ENCODE measurements at regions not wholly inside any gene's neighbourhood (a gene's known extent, or its start where the extent isn't known, plus 50 kb on each side); places are given as distances from the start of the nearest gene placed in this dataset.

DNA sequence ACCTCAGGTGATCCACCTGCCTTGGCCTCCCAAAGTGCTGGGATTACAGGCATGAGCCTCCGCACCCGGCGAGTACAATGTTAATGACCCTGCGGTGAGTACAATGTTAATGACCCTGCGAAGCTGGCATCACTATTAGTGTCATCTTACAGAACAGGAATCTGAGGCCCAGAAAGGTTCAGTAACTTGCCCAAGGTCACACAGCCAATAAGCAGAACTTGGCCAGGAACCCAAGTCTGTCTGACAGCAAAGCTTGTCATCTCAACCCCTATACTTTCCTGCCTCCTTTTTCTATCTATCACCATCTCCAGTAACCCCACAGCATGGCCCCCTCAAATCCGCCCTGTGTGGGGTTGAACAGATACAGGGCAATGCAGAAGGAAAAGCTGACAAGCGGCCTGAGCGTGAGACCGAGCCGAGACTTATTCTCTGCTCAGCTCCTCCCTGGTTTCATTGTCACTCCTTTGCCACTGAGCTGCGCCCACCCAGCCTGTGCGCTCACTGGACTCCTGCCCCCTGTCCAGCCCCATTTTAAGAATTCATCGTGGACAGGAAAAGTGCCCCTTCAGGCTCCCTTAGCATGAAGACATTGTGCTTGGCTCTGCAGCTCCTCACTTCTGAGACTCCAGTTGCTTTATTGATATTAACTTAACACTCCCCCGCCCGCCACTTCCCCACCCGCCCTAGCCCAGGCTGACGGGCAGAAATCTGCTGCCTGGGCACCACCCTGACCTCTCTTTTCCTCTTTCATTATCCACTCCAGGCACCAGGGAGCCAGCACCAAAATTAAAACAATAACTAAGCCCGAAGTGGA is 58.1 kb upstream of the LBX1 start:
- H3K27ac ChIP-seq (ENCODE audit: low read depth in 1 of 2, low read length in 2 of 2), result no peak overlapping the region
- 35% methylated on average over 18 of the region's 18 CpGs for WGBS, 2 donors
- H3K4me3 ChIP-seq (ENCODE audit: low read length in 2 of 2), result no peak overlapping the region
- DNase-seq (no peak), ATAC-seq (ENCODE audit: low FRiP score) (no peak)
- H3K36me3 ChIP-seq (ENCODE audit: control insufficient read depth in 1 of 2, insufficient read depth in 2 of 2, low read length in 1 of 2), result no peaks in the 10 kb centered on the region
- no peaks in the 10 kb centered on the region for H3K9me3 ChIP-seq (ENCODE audit: control insufficient read depth, low read length)
- intact Hi-C loops (cut with DNase I), result no loop called here
- no peaks in the 10 kb centered on the region for H3K27me3 ChIP-seq (ENCODE audit: control insufficient read depth in 1 of 2, insufficient read depth in 2 of 2, low read length in 1 of 2)
- H3K4me1 ChIP-seq (ENCODE audit: control insufficient read depth in 1 of 2, insufficient read depth in 2 of 2, low read length in 2 of 2), result no peaks in the 10 kb centered on the region

DNA sequence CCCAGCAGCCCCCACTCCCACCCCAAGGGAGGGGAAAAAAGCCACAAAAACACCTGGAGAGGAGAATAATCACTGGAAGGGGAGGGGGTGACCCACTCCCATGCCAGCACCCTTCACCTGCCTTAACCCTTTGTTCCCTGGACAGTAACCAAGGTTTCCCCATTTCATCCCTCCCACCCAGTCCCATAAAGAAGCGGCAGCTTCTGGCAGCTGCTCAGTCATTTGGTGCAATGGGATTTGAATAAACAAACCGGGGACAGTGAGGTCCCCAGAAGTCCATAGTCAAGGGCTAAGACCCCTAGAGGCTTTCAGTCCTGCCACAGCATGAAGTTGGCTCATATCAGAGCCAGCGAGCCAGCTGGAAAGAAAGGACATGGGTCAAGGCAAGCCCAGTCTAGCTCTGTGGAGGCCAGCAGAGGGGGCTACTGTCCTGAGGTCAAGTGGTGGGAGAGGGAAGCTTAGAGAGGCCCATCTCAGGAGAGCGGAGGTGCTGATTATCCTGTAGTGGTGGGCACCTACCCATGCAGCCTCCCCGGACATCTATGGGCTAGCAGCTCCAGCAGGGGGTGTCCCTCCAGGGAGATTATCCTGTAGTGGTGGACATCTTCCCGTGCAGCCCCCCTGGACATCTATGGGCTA is 58.9 kb upstream of the LBX1 start:
- H3K9me3 ChIP-seq (ENCODE audit: control insufficient read depth, low read length), result no peaks in the 10 kb centered on the region
- ATAC-seq (ENCODE audit: low FRiP score) (no peak), DNase-seq (no peak)
- no peaks in the 10 kb centered on the region for H3K27me3 ChIP-seq (ENCODE audit: control insufficient read depth in 1 of 2, insufficient read depth in 2 of 2, low read length in 1 of 2)
- WGBS, 2 donors, result 57 to 63% methylated on average over 6 of the region's 6 CpGs
- no peak overlapping the region for H3K4me3 ChIP-seq (ENCODE audit: low read length in 2 of 2)
- intact Hi-C loops (cut with DNase I), result no loop called here
- H3K36me3 ChIP-seq (ENCODE audit: control insufficient read depth in 1 of 2, insufficient read depth in 2 of 2, low read length in 1 of 2), result no peaks in the 10 kb centered on the region
- no peak overlapping the region for H3K27ac ChIP-seq (ENCODE audit: low read depth in 1 of 2, low read length in 2 of 2)
- H3K4me1 ChIP-seq (ENCODE audit: control insufficient read depth in 1 of 2, insufficient read depth in 2 of 2, low read length in 2 of 2), result no peaks in the 10 kb centered on the region

DNA sequence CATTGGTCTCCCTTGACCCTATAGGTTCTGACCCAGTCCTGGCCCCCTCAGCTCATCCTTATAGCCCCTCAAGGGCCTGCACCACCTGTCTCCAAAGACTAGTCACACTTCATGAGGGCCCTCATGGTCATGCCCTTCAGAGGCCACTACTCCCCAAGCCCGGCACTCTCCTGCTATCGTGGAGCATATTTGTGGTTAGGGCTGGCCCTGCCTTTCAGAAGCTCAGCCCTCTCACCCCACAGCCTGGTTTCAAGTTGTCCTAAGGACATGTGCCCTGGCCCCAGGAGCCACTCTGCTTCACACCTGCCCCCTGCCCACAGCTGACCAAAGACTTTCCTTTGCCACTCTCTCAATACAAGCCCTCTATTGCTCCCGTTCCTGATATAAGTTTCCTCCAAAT is 60.3 kb upstream of the LBX1 start:
- intact Hi-C loops (cut with DNase I), result no loop called here
- WGBS, 2 donors, result 86 to 91% methylated on average over 3 of the region's 3 CpGs
- H3K27me3 ChIP-seq (ENCODE audit: control insufficient read depth in 1 of 2, insufficient read depth in 2 of 2, low read length in 1 of 2), result no peaks in the 10 kb centered on the region
- H3K9me3 ChIP-seq (ENCODE audit: control insufficient read depth, low read length), result no peaks in the 10 kb centered on the region
- H3K4me3 ChIP-seq (ENCODE audit: low read length in 2 of 2), result no peak overlapping the region
- no peak overlapping the region for H3K27ac ChIP-seq (ENCODE audit: low read depth in 1 of 2, low read length in 2 of 2)
- ATAC-seq (ENCODE audit: low FRiP score) (no peak), DNase-seq (no peak)
- H3K36me3 ChIP-seq (ENCODE audit: control insufficient read depth in 1 of 2, insufficient read depth in 2 of 2, low read length in 1 of 2), result no peaks in the 10 kb centered on the region
- no peaks in the 10 kb centered on the region for H3K4me1 ChIP-seq (ENCODE audit: control insufficient read depth in 1 of 2, insufficient read depth in 2 of 2, low read length in 2 of 2)

DNA sequence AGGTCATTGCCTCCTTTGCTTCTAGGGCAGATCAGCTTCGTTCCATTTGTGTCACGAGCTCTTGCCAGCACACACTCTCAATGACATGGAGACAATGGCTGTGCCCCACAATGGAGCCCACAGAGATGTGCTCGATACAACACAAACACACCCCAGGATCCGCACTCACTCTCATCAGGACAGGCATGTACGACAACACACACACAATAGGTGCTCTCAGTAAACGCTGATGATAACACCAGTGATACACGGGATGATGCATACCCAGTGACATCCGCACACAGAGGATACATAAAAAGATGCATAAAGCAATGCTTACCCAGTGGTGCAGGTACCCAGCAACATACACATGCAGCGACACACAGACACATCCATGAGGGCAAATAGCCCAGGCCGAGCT is 61.2 kb upstream of the LBX1 start:
- Histone ChIP-seq H3K36me3 (ENCODE audit: control insufficient read depth in 1 of 2, insufficient read depth in 2 of 2, low read length in 1 of 2) (no peaks in the 10 kb centered on the region), H3K4me3 (ENCODE audit: low read length in 2 of 2) (no peak overlapping the region), H3K4me1 (ENCODE audit: control insufficient read depth in 1 of 2, insufficient read depth in 2 of 2, low read length in 2 of 2) (no peaks in the 10 kb centered on the region), H3K27ac (ENCODE audit: low read depth in 1 of 2, low read length in 2 of 2) (no peak overlapping the region), H3K27me3 (ENCODE audit: control insufficient read depth in 1 of 2, insufficient read depth in 2 of 2, low read length in 1 of 2) (no peaks in the 10 kb centered on the region), H3K9me3 (ENCODE audit: control insufficient read depth, low read length) (no peaks in the 10 kb centered on the region)
- WGBS, 2 donors, result 75 to 77% methylated on average over 10 of the region's 10 CpGs
- DNase-seq (no peak), ATAC-seq (ENCODE audit: low FRiP score) (no peak)
- intact Hi-C loops (cut with DNase I), result loop anchor here in 1 of 2 donors (10.0 kb wide), 1 partner anchor 76 kb away; no protein-coding TSS in a partner anchor

DNA sequence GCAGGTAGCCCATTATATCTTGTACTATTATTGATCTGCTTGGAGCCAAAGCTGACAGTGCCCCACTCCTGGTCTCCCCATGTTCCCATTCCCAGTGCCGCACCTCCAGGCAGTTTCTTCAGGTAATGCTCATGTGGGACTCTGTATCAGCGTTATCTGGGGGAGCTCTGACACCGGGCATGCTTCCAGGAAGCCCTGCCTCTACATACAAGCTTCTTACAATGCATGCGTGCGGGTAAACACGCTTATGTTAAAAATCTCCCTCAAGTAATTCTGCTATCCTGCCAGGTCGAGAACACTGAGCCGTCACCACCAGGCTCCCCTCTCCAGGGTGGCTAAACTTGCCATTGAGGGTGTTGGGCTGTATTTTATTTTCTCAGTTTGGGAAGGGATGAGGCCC is 61.6 kb upstream of the LBX1 start:
- H3K36me3 ChIP-seq (ENCODE audit: control insufficient read depth in 1 of 2, insufficient read depth in 2 of 2, low read length in 1 of 2), result no peaks in the 10 kb centered on the region
- no peaks in the 10 kb centered on the region for H3K9me3 ChIP-seq (ENCODE audit: control insufficient read depth, low read length)
- H3K4me3 ChIP-seq (ENCODE audit: low read length in 2 of 2), result no peak overlapping the region
- DNase-seq, result no peak
- no peak for ATAC-seq (ENCODE audit: low FRiP score)
- intact Hi-C loops (cut with DNase I), result loop anchor here in 1 of 2 donors (10.0 kb wide), 1 partner anchor 76 kb away; no protein-coding TSS in a partner anchor
- H3K27ac ChIP-seq (ENCODE audit: low read depth in 1 of 2, low read length in 2 of 2), result no peak overlapping the region
- H3K27me3 ChIP-seq (ENCODE audit: control insufficient read depth in 1 of 2, insufficient read depth in 2 of 2, low read length in 1 of 2), result peaks cover 0 to 1% of the 10 kb centered on the region in 2 donors
- H3K4me1 ChIP-seq (ENCODE audit: control insufficient read depth in 1 of 2, insufficient read depth in 2 of 2, low read length in 2 of 2), result no peaks in the 10 kb centered on the region
- 66 to 72% methylated on average over 8 of the region's 8 CpGs for WGBS, 2 donors

DNA sequence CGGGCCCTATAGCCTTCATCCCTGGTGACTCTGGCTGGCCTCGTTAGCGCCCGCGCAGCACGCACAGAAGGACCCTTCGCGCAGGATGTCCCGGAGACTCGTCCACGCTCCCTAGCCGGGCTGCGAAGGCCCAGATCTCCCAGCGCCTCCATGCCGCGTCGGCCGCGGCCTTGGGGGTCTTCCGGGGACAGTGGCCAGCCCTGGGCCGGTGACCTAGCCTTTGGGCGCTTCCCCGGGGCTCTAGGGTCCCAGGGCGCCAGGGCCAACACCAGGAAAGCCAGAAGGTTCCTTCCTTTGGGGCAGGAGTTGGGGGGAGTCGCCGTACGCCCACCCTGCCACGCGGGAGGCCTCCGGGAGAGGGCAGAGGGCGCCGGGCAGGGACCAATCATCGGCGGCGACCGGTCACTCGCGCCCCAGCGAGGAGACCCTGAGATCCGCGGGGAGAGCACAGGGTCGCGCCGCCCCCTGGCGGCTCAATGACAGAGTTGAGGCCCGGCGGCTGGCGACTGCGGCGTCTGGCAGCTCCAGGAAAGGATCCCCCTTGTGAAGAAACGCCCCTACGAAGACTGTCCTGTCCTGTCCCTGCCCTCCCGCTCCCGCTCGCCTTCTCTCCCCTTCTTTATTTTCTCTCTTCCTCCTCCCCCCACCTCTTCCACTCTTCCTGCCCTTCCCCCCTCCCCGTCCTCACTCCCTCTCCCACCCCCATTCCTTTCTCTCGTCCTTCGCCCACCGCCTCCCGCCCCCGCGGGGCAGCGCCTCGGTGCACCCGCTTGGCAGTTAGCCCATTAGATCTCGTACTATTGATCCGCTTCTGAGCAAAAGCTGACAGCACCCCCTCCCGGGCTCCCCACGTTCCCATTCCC is 62.3 kb upstream of the LBX1 start:
- peaks cover 0 to 1% of the 10 kb centered on the region in 2 donors for H3K27me3 ChIP-seq (ENCODE audit: control insufficient read depth in 1 of 2, insufficient read depth in 2 of 2, low read length in 1 of 2)
- 3% methylated on average over 48 to 69 of the region's 69 CpGs for WGBS, 2 donors
- H3K9me3 ChIP-seq (ENCODE audit: control insufficient read depth, low read length), result no peaks in the 10 kb centered on the region
- H3K36me3 ChIP-seq (ENCODE audit: control insufficient read depth in 1 of 2, insufficient read depth in 2 of 2, low read length in 1 of 2), result no peaks in the 10 kb centered on the region
- H3K27ac ChIP-seq (ENCODE audit: low read depth in 1 of 2, low read length in 2 of 2), result no peak overlapping the region
- H3K4me3 ChIP-seq (ENCODE audit: low read length in 2 of 2), result peak overlapping the region; percentile 43
- H3K4me1 ChIP-seq (ENCODE audit: control insufficient read depth in 1 of 2, insufficient read depth in 2 of 2, low read length in 2 of 2), result no peaks in the 10 kb centered on the region
- intact Hi-C loops (cut with DNase I), result loop anchor here in 1 of 2 donors (10.0 kb wide), 1 partner anchor 77 kb away; no protein-coding TSS in a partner anchor
- DNase-seq, result peak in 1 of 2 donors; percentile 87
- peak; percentile 51 for ATAC-seq (ENCODE audit: low FRiP score)

DNA sequence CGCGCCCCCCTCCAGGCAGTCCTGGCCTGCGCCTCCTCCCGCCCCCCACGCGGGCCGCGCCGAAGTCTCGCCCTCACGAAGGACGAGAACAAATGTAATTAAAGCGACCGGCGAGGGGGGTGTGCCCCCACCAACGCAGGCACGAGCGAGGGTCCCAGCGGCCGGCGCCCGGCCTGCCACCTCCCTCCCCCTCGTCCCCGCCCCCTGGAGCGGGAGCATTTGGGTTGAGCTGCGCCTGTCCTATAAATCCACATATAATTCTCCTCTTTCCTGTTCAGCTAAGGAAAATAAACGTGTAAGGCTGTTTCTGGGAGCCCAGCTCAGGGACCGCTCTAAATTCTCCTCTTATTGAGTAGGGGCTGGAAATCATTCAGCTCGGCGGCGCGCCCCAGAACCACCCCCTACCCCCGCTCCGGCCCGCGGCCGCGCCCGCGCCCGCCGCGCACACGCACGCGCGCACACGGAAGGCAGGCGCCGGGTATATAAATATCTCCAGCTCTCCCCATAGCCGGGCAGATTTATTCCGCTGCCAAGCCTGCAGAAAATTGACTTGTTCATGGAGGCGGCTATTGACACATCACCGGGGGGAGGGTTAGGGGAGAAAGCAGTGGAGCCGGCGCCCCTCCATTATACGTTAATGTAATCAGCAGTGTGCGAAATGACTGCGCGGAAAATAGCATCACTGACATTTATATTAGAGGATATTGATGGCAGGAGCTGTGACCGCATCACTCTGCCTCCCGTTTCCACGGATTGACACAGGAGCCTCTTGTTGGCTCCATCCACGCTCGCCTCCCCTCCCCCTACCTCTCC is 61.6 kb upstream of the BTRC start:
- no peaks in the 10 kb centered on the region for H3K36me3 ChIP-seq (ENCODE audit: control insufficient read depth in 1 of 2, insufficient read depth in 2 of 2, low read length in 1 of 2)
- H3K27ac ChIP-seq (ENCODE audit: low read depth in 1 of 2, low read length in 2 of 2), result no peak overlapping the region
- DNase-seq (no peak), ATAC-seq (ENCODE audit: low FRiP score) (no peak)
- 1% methylated on average over 63 to 65 of the region's 65 CpGs for WGBS, 2 donors
- intact Hi-C loops (cut with DNase I), result loop anchor here in 1 of 2 donors (10.0 kb wide), 1 partner anchor 78 kb away; no protein-coding TSS in a partner anchor
- peak overlapping the region; percentile 43 for H3K4me3 ChIP-seq (ENCODE audit: low read length in 2 of 2)
- no peaks in the 10 kb centered on the region for H3K9me3 ChIP-seq (ENCODE audit: control insufficient read depth, low read length)
- H3K27me3 ChIP-seq (ENCODE audit: control insufficient read depth in 1 of 2, insufficient read depth in 2 of 2, low read length in 1 of 2), result peaks cover 0 to 1% of the 10 kb centered on the region in 2 donors
- no peaks in the 10 kb centered on the region for H3K4me1 ChIP-seq (ENCODE audit: control insufficient read depth in 1 of 2, insufficient read depth in 2 of 2, low read length in 2 of 2)
